Spleen (tissue), 11 donors: ENCODE measurements at regions not wholly inside any gene's neighbourhood (a gene's known extent, or its start where the extent isn't known, plus 50 kb on each side); places are given as distances from the start of the nearest gene placed in this dataset.

Experiments
- DNase-seq: peaks from one replicate; pipeline ENCODE4 v3.0.0-alpha.2; 2020
- H3K27ac ChIP-seq, 8 donors: fragments of 200-600 bp; sonication (generic) in 7 of 8; 1 replicate in 4 of 8; 2 replicates in 4 of 8; pipeline versions ENCODE4 v1.5.0 to v1.8.0; 2016 to 2021; ENCODE audit warnings: inconsistent platforms in 4 of 8, mild to moderate bottlenecking in 4 of 8, moderate library complexity in 1 of 8
- H3K27me3 ChIP-seq, 7 donors: fragments of 200-600 bp; sonication (generic) in 6 of 7; replicated peaks in 1 of 7; 1 replicate in 4 of 7; 2 replicates in 3 of 7; pipeline versions ENCODE4 v1.5.0 to v1.8.0; 2016 to 2021; ENCODE audit warnings: inconsistent platforms in 3 of 7, mild to moderate bottlenecking in 1 of 7
- H3K36me3 ChIP-seq, 6 donors: fragments of 200-600 bp; sonication (generic) in 5 of 6; 1 replicate in 4 of 6; 2 replicates in 2 of 6; pipeline versions ENCODE4 v1.5.0 to v1.8.0; 2016 to 2021; ENCODE audit warnings: inconsistent platforms in 2 of 6
- H3K4me1 ChIP-seq, 6 donors: fragments of 200-600 bp; sonication (generic) in 5 of 6; 1 replicate in 3 of 6; 2 replicates in 3 of 6; pipeline versions ENCODE4 v1.5.0 to v1.8.0; 2016 to 2021; ENCODE audit warnings: inconsistent platforms in 3 of 6
- H3K4me3 ChIP-seq, 8 donors: fragments of 200-600 bp; sonication (generic) in 7 of 8; 1 replicate in 4 of 8; 2 replicates in 4 of 8; pipeline versions ENCODE4 v1.5.0 to v1.8.0; 2016 to 2021; ENCODE audit warnings: inconsistent platforms in 4 of 8, mild to moderate bottlenecking in 4 of 8, moderate library complexity in 2 of 8
- H3K9me3 ChIP-seq, 8 donors: fragments of 200-600 bp; sonication (generic) in 7 of 8; 1 replicate in 4 of 8; 2 replicates in 4 of 8; pipeline versions ENCODE4 v1.5.0 to v1.8.0; 2016 to 2021; ENCODE audit warnings: inconsistent platforms in 4 of 8
- POLR2A ChIP-seq, 3 donors: fragments of 450-650 bp; IDR thresholded peaks; one replicate each; pipeline ENCODE4 v1.5.1; 2017; ENCODE audit warnings: antibody characterized with exemption in 3 of 3, mild to moderate bottlenecking in 1 of 3
- POLR2AphosphoS5 ChIP-seq, 3 donors: sonication (generic); formaldehyde crosslinking; IDR thresholded peaks; one replicate each; pipeline ENCODE4 v1.5.1; 2017; ENCODE audit warnings: antibody characterized with exemption in 3 of 3
- whole genome bisulfite sequencing, 5 donors: extraction: QIAGEN DNeasy Blood & Tissue Kit in 3 of 5; methylation state at CpG; one replicate each; pipeline versions ENCODE4 v1.1.5 to v1.1.7; 2013 to 2018; 5-methylcytosine and 5-hydroxymethylcytosine counted together
- intact Hi-C: fragments of 100-400 bp; cut with DNase I; formaldehyde crosslinking; loops from one replicate; pipeline ENCODE4 v1.15.0; 2023; ENCODE audit warnings: low total_unique reads
- TF ChIP-seq, protein P1 (sequence below), 11 experiments: fragments of 200-600 bp in 7 of 11; fragments of 450-650 bp in 4 of 11; sonication (generic) in 4 of 11; IDR thresholded peaks in 8 of 11; conservative IDR thresholded peaks in 3 of 11; 1 replicate in 7 of 11; 2 replicates in 4 of 11; pipeline versions ENCODE4 v1.4.0 to v1.8.0; 2016 to 2021; ENCODE audit warnings: antibody characterized with exemption in 11 of 11, inconsistent platforms in 4 of 11, mild to moderate bottlenecking in 1 of 11
- donor health status: healthy with polysubstance abuse.
- donor health status: DM: no; HTN: no; CAD: no; lungs with moderate emphysema.
- donor health status: DM: no; HTN: no; CAD: no.
- donor health status: Bipolar disorder and iron deficiency.
- donor health status: healthy.
- donor health status: DM: no; HTN: no; CAD: no.
- donor health status: DM: yes; HTN: yes; CAD: no.

DNA sequence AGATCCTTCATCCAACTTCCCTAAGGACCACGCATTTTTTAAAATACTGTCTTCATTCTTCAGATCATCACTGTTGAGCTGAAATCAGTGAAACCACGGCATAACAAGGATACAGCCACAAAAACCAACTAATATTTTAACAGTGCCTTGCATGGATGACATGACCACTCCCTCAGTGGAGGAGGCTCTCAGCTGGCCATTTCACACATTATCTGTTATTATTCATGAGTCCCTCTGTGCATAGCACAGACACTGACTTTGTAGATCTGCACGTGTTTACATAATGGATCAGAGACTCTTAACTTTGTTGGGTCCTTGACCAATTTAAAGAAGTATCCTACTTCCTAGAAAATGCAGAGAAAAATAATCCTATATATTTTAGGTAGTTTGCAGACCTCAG lies 104.8 kb upstream of the NUDT7 start:
- 62 to 78% (median 69%) methylated on average over 3 of the region's 3 CpGs for WGBS, 5 donors

DNA sequence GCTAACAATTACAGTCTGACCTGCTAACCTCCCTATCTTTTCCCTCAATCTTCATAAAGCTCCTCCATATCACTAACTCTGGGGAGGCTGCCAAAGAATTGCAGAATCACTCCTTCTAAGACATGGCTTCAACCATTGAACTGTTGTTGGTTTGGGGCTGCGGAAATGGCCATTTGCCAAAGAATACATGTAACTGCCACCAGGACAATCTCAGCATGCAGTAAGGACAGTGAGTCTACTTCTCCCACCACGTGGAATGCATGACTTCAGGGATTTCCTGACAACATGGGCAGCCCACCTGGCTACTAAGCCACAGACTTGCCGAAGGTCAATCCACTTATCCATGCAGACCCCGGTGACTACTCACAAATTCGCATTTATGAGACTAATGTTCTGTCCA lies 104.3 kb upstream of the NUDT7 start:
- no peak overlapping the region for H3K4me3 ChIP-seq
- H3K36me3 ChIP-seq, result no peaks in the 10 kb centered on the region
- no peaks in the 10 kb centered on the region for H3K27me3 ChIP-seq
- TF ChIP-seq POLR2AphosphoS5 (IDR thresholded peaks at IDR 0.05) (no peak), POLR2A (IDR thresholded peaks at IDR 0.05) (no peak)
- TF ChIP-seq, protein P1, sequence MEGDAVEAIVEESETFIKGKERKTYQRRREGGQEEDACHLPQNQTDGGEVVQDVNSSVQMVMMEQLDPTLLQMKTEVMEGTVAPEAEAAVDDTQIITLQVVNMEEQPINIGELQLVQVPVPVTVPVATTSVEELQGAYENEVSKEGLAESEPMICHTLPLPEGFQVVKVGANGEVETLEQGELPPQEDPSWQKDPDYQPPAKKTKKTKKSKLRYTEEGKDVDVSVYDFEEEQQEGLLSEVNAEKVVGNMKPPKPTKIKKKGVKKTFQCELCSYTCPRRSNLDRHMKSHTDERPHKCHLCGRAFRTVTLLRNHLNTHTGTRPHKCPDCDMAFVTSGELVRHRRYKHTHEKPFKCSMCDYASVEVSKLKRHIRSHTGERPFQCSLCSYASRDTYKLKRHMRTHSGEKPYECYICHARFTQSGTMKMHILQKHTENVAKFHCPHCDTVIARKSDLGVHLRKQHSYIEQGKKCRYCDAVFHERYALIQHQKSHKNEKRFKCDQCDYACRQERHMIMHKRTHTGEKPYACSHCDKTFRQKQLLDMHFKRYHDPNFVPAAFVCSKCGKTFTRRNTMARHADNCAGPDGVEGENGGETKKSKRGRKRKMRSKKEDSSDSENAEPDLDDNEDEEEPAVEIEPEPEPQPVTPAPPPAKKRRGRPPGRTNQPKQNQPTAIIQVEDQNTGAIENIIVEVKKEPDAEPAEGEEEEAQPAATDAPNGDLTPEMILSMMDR (IDR thresholded peaks at IDR 0.05 in 8 of 11, conservative IDR thresholded peaks at IDR 0.05 in 3 of 11), result no peak
- H3K9me3 ChIP-seq, result no peaks in the 10 kb centered on the region
- intact Hi-C loops, result no loop called here
- no peaks in the 10 kb centered on the region for H3K4me1 ChIP-seq
- no peak for DNase-seq
- H3K27ac ChIP-seq, result no peak overlapping the region
- WGBS, 5 donors, result 69 to 77% (median 72%) methylated on average over 5 of the region's 5 CpGs

More for the DNA sequence above, 104.8 kb upstream of the NUDT7 start:
- no peaks in the 10 kb centered on the region for H3K27me3 ChIP-seq
- no peak overlapping the region for H3K4me3 ChIP-seq
- no peak overlapping the region for H3K27ac ChIP-seq
- TF ChIP-seq POLR2A (IDR thresholded peaks at IDR 0.05), result no peak
- no peaks in the 10 kb centered on the region for H3K36me3 ChIP-seq
- intact Hi-C loops, result no loop called here
- H3K9me3 ChIP-seq, result no peaks in the 10 kb centered on the region
- no peak for DNase-seq
- no peaks in the 10 kb centered on the region for H3K4me1 ChIP-seq

DNA sequence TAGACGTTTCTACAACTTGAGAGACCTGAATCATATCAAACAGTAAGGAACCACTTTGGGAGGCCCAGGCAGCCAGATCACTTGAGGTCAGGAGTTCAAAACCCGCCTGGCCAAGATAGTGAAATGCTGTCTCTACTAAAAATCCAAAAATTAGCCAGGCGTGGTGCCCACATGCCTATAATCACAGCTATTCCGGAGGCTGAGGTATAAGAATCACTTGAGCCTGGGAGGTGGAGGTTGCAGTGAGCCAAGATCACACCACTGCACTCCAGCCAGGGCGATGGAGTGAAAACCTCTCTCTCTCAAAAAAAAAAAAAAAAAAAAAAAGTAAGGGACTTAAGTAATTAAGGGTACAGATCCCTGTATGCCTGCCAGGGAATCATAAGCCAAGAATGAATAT lies 103.4 kb upstream of the NUDT7 start:
- no peak overlapping the region for H3K27ac ChIP-seq
- TF ChIP-seq, protein P1 (IDR thresholded peaks at IDR 0.05 in 8 of 11, conservative IDR thresholded peaks at IDR 0.05 in 3 of 11), result no peak
- TF ChIP-seq POLR2A (IDR thresholded peaks at IDR 0.05) (no peak), POLR2AphosphoS5 (IDR thresholded peaks at IDR 0.05) (no peak)
- DNase-seq, result no peak
- whole genome bisulfite sequencing, 5 donors, result 68 to 85% (median 74%) methylated on average over 5 of the region's 5 CpGs
- no peaks in the 10 kb centered on the region for H3K4me1 ChIP-seq
- no peak overlapping the region for H3K4me3 ChIP-seq
- intact Hi-C loops, result no loop called here
- no peaks in the 10 kb centered on the region for H3K36me3 ChIP-seq
- no peaks in the 10 kb centered on the region for H3K9me3 ChIP-seq
- peaks cover 0 to 4% (median 0%) of the 10 kb centered on the region in 7 donors for H3K27me3 ChIP-seq

DNA sequence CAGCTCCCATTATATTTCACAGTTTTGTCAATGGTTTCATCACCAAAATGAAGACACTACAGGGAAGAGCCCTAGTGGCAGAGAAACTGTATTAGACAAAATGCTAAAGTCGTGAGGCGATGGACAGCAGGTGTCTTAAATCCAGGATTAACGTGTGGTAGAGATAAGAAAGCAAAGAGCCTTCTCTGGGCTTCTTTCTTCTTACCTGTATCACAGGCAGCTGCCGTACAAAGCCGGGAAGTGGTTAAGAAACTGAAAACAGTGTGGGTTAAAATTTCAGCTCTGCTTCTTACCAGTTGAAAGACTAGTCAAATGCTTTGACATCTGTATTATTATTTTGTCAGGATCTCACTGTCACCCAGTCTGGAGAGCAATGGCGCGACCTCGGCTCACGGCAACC lies 98.2 kb upstream of the NUDT7 start:
- TF ChIP-seq POLR2AphosphoS5 (IDR thresholded peaks at IDR 0.05), result no peak
- TF ChIP-seq, protein P1 (IDR thresholded peaks at IDR 0.05 in 8 of 11, conservative IDR thresholded peaks at IDR 0.05 in 3 of 11), result no peak
- no peak for TF ChIP-seq POLR2A (IDR thresholded peaks at IDR 0.05)

DNA sequence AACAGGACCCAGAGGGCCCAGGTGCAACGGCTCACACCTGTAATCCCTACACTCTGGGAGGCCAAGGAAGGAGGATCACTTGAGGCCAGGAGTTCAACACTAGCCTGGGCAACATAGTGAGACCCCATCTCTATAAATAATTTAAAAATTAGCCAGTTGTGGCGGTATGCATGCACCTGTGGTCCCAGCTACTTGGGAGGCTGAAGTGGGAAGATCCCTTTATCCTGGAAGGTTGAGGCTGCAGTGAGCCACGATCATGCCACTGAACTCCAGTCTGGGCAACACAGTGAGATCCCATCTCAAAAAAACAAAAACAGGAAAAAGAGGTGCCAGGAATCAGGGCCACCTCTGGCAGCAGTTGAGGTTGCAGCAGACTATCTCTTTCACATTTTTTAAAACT lies 85.7 kb upstream of the NUDT7 start:
- intact Hi-C loops, result no loop called here
- H3K36me3 ChIP-seq, result no peaks in the 10 kb centered on the region
- H3K4me1 ChIP-seq, result no peaks in the 10 kb centered on the region
- TF ChIP-seq, protein P1 (IDR thresholded peaks at IDR 0.05 in 8 of 11, conservative IDR thresholded peaks at IDR 0.05 in 3 of 11), result no peak
- TF ChIP-seq POLR2A (IDR thresholded peaks at IDR 0.05) (no peak), POLR2AphosphoS5 (IDR thresholded peaks at IDR 0.05) (no peak)
- no peak overlapping the region for H3K27ac ChIP-seq
- no peak overlapping the region for H3K4me3 ChIP-seq
- DNase-seq, result no peak
- WGBS, 5 donors, result 64 to 85% (median 73%) methylated on average over 3 of the region's 3 CpGs
- H3K27me3 ChIP-seq, result peaks cover 0 to 10% (median 0%) of the 10 kb centered on the region in 7 donors
- H3K9me3 ChIP-seq, result peaks cover 0 to 4% (median 0%) of the 10 kb centered on the region in 8 donors

More for the DNA sequence above, 98.2 kb upstream of the NUDT7 start:
- Histone ChIP-seq H3K4me1 (no peaks in the 10 kb centered on the region), H3K4me3 (no peak overlapping the region), H3K36me3 (no peaks in the 10 kb centered on the region), H3K9me3 (no peaks in the 10 kb centered on the region), H3K27me3 (peaks cover 0 to 4% (median 0%) of the 10 kb centered on the region in 7 donors), H3K27ac (no peak overlapping the region)
- no peak for DNase-seq
- intact Hi-C loops, result no loop called here
- WGBS, 5 donors, result 84 to 94% (median 88%) methylated on average over 9 of the region's 9 CpGs
